NCI-H1048 (cell line): ENCODE measurements at regions not wholly inside any gene's neighbourhood (a gene's known extent, or its start where the extent isn't known, plus 50 kb on each side); places are given as distances from the start of the nearest gene placed in this dataset.
"Not testable (repeated sequence)": the region's sequence is repeated elsewhere in the genome, so short reads cannot be mapped to it uniquely, and the experiment has no call there.

ENCODE experiments used
- DNase-seq: peaks from one replicate; lab custom pipeline; 2025; lab: John Stamatoyannopoulos, UW

- DNase-seq, result no peak
These were observed 219.9 kb upstream of the NREP start for GRCh38 chr5:111976705-111977435.

- no peak for DNase-seq
These were observed 218.1 kb upstream of the NREP start for GRCh38 chr5:111975133-111975532.

- no peak for DNase-seq
These were observed 217.0 kb upstream of the NREP start for GRCh38 chr5:111973961-111974360.

- no peak for DNase-seq
These were observed 215.6 kb upstream of the NREP start for GRCh38 chr5:111972548-111972947.

- no peak for DNase-seq
These were observed 215.1 kb upstream of the NREP start for GRCh38 chr5:111972080-111972479.

- no peak for DNase-seq
These were observed 211.5 kb upstream of the NREP start for GRCh38 chr5:111968459-111968858.

GRCh38 chr5:111967463-111967862, 210.5 kb upstream of the NREP start:
- DNase-seq, result no peak

GRCh38 chr5:111966290-111966689, 209.3 kb upstream of the NREP start:
- DNase-seq, result no peak

GRCh38 chr5:111963555-111963954, 206.6 kb upstream of the NREP start:
- DNase-seq, result no peak

- no peak for DNase-seq
These were observed 205.9 kb upstream of the NREP start for GRCh38 chr5:111962906-111963305.

GRCh38 chr5:111961862-111962261, 204.9 kb upstream of the NREP start:
- DNase-seq, result no peak

- no peak for DNase-seq
These were observed 203.7 kb upstream of the NREP start for GRCh38 chr5:111960476-111961215.

- DNase-seq, result no peak
These were observed 201.9 kb upstream of the NREP start for GRCh38 chr5:111958851-111959250.

- not testable (repeated sequence) for DNase-seq
These were observed 199.8 kb upstream of the NREP start for GRCh38 chr5:111956765-111957164.

- DNase-seq, result no peak
These were observed 197.8 kb upstream of the NREP start for GRCh38 chr5:111954516-111955395.

- no peak for DNase-seq
These were observed 196.5 kb upstream of the NREP start for GRCh38 chr5:111953351-111954127.

- no peak for DNase-seq
These were observed 195.6 kb upstream of the NREP start for GRCh38 chr5:111952555-111952954.

GRCh38 chr5:111950660-111951059, 193.7 kb upstream of the NREP start:
- DNase-seq, result no peak

- no peak for DNase-seq
These were observed 191.3 kb upstream of the NREP start for GRCh38 chr5:111948092-111948841.

- DNase-seq, result no peak
These were observed 189.6 kb upstream of the NREP start for GRCh38 chr5:111946556-111946955.

- DNase-seq, result no peak
These were observed 188.5 kb upstream of the NREP start for GRCh38 chr5:111945535-111945934.
